ENCODE measurements at regions not wholly inside any gene's neighbourhood (a gene's known extent, or its start where the extent isn't known, plus 50 kb on each side); places are given as distances from the start of the nearest gene placed in this dataset.

DNA sequence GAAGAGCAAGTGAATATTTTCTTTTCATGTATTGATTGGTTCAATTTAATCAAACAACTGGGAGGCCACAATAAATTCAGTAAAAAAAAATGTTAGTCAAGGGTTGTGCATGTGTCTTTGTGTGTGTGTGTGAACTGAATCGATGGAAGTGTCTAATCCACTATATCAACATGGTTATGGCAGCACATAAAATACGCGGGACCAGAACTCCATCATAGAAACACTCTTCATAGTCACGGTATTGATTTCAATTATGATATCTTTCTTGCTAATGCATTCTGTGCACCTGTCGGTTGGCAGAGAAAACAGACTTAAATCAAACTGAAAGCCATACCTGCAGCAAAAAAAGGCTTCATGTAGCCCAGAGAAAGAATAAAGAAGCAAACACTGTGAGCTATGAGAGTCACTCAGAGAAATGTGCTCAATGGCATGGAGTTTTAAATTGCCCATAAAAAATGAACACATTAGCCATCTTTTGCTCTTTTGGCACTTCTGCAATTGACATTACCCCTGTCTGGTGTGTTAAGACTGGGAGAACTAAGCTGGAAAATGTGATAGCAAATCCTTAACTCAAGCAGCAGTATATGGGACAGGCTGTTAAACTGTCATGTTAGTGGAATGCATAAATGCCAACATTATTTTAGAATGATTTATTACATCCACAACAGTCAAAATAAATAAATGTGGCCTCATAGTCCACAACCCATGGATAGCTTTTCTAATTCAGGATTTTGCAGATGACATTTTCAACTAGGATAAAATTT is 642.4 kb upstream of the C9orf72 start:
- no TSS peak for BruUV-seq (replicated peaks)

More for the DNA sequence above, 642.4 kb upstream of the C9orf72 start:
- in situ Hi-C loops (cut with MboI) (no loop called here), intact Hi-C loops (cut with micrococcal nuclease; ENCODE audit: unreplicated experiment) (no loop called here)
- ChIA-PET RAD21 (ENCODE audit: unreplicated experiment) (no interaction called here), SMC1A (ENCODE audit: uncharacterized antibody, unreplicated experiment) (no interaction called here), CTCF (no interaction called here), POLR2A (no interaction called here)
- no peaks in the 10 kb centered on the region for H4K20me1 ChIP-seq (ENCODE audit: control insufficient read depth, insufficient read depth)
- no peak for TF ChIP-seq MYB (IDR thresholded peaks at IDR 0.05; ENCODE audit: borderline replicate concordance, low read depth, low read length)
- TF ChIP-seq BMI1 (IDR thresholded peaks at IDR 0.05; ENCODE audit: borderline replicate concordance): no peak
- no peak for TF ChIP-seq RAD21 (IDR thresholded peaks at IDR 0.05; ENCODE audit: insufficient read depth, low read depth, low read length)
- TF ChIP-seq POLR2AphosphoS5 (IDR thresholded peaks at IDR 0.05; ENCODE audit: low read length): no peak
- TF ChIP-seq, protein P1, sequence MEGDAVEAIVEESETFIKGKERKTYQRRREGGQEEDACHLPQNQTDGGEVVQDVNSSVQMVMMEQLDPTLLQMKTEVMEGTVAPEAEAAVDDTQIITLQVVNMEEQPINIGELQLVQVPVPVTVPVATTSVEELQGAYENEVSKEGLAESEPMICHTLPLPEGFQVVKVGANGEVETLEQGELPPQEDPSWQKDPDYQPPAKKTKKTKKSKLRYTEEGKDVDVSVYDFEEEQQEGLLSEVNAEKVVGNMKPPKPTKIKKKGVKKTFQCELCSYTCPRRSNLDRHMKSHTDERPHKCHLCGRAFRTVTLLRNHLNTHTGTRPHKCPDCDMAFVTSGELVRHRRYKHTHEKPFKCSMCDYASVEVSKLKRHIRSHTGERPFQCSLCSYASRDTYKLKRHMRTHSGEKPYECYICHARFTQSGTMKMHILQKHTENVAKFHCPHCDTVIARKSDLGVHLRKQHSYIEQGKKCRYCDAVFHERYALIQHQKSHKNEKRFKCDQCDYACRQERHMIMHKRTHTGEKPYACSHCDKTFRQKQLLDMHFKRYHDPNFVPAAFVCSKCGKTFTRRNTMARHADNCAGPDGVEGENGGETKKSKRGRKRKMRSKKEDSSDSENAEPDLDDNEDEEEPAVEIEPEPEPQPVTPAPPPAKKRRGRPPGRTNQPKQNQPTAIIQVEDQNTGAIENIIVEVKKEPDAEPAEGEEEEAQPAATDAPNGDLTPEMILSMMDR (IDR thresholded peaks at IDR 0.05 in 2 of 3, conservative IDR thresholded peaks at IDR 0.05 in 1 of 3; ENCODE audit: control insufficient read depth in 2 of 3, extremely low read depth in 1 of 3, insufficient read depth in 1 of 3, low read depth in 3 of 3, low read length in 3 of 3): no peak
- TF ChIP-seq RUNX3 (IDR thresholded peaks at IDR 0.05; ENCODE audit: low read length): no peak
- no peak for TF ChIP-seq SIX5 (IDR thresholded peaks at IDR 0.05; ENCODE audit: low read depth, low read length, severe bottlenecking)
- TF ChIP-seq, protein P2, sequence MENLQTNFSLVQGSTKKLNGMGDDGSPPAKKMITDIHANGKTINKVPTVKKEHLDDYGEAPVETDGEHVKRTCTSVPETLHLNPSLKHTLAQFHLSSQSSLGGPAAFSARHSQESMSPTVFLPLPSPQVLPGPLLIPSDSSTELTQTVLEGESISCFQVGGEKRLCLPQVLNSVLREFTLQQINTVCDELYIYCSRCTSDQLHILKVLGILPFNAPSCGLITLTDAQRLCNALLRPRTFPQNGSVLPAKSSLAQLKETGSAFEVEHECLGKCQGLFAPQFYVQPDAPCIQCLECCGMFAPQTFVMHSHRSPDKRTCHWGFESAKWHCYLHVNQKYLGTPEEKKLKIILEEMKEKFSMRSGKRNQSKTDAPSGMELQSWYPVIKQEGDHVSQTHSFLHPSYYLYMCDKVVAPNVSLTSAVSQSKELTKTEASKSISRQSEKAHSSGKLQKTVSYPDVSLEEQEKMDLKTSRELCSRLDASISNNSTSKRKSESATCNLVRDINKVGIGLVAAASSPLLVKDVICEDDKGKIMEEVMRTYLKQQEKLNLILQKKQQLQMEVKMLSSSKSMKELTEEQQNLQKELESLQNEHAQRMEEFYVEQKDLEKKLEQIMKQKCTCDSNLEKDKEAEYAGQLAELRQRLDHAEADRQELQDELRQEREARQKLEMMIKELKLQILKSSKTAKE (IDR thresholded peaks at IDR 0.05; ENCODE audit: low read depth, poor library complexity, severe bottlenecking): no peak
- H3K9me3 ChIP-seq (replicated peaks; ENCODE audit: control insufficient read depth, insufficient read depth, low read length): no peaks in the 10 kb centered on the region
- no peak overlapping the region for H3K9ac ChIP-seq (ENCODE audit: control insufficient read depth, insufficient read depth, low read length)
- 45% methylated on average over 5 of the region's 5 CpGs for WGBS (ENCODE audit: insufficient coverage, insufficient replicate concordance, low lambda C conversion rate, missing lambda C conversion rate)
- no peak overlapping the region for H2AFZ ChIP-seq (ENCODE audit: control insufficient read depth, low read depth, low read length)
- H3K79me2 ChIP-seq (ENCODE audit: control insufficient read depth, insufficient read depth, low read length): no peaks in the 10 kb centered on the region
- ATAC-seq (no peak), FAIRE-seq (no peak), DNase-seq (ENCODE audit: low read depth, low spot score) (no peak)
- no peak overlapping the region for H3K4me3 ChIP-seq
- no peak overlapping the region for H3K4me2 ChIP-seq (ENCODE audit: control insufficient read depth, insufficient read depth)
- H3K4me1 ChIP-seq (ENCODE audit: control insufficient read depth, insufficient read depth, low read length): no peaks in the 10 kb centered on the region
- H3K27ac ChIP-seq (ENCODE audit: control insufficient read depth, insufficient read depth): no peak overlapping the region
- no peaks in the 10 kb centered on the region for H3K27me3 ChIP-seq (replicated peaks in 1 of 2; ENCODE audit: control insufficient read depth in 2 of 2, insufficient read depth in 2 of 2, low read length in 1 of 2)
- H3K36me3 ChIP-seq (ENCODE audit: control insufficient read depth in 2 of 2, insufficient read depth in 2 of 2, low read length in 1 of 2): no peaks in the 10 kb centered on the region
